Stimulated activated memory B cell treated with anti-CD40 and anti-IgM and Interleukin-4, amounts not matched to agents 10 μg/mL and 1 μg/mL and 100 μg/mL, for 72 hours (primary cell): ENCODE measurements at regions not wholly inside any gene's neighbourhood (a gene's known extent, or its start where the extent isn't known, plus 50 kb on each side); places are given as distances from the start of the nearest gene placed in this dataset.

Source experiments
- ATAC-seq: fragments of 150-1000 bp; cut with Tn5 transposase; 2 replicates; pipeline ENCODE4 v1.10.0; 2021
- H3K27ac Mint-ChIP-seq: one replicate; pipeline ENCODE4 v1.8.0; 2022; ENCODE audit warnings: mild to moderate bottlenecking, mixed read lengths
- H3K27me3 Mint-ChIP-seq: one replicate; pipeline ENCODE4 v1.8.0; 2022; ENCODE audit warnings: mixed read lengths
- H3K36me3 Mint-ChIP-seq: one replicate; pipeline ENCODE4 v1.8.0; 2022; ENCODE audit warnings: mixed read lengths
- H3K4me1 Mint-ChIP-seq: one replicate; pipeline ENCODE4 v1.8.0; 2022; ENCODE audit warnings: mixed read lengths
- H3K4me3 Mint-ChIP-seq: one replicate; pipeline ENCODE4 v1.8.0; 2022; ENCODE audit warnings: mild to moderate bottlenecking, moderate library complexity, mixed read lengths
- H3K9me3 Mint-ChIP-seq: one replicate; pipeline ENCODE4 v1.8.0; 2022; ENCODE audit warnings: mixed read lengths

DNA sequence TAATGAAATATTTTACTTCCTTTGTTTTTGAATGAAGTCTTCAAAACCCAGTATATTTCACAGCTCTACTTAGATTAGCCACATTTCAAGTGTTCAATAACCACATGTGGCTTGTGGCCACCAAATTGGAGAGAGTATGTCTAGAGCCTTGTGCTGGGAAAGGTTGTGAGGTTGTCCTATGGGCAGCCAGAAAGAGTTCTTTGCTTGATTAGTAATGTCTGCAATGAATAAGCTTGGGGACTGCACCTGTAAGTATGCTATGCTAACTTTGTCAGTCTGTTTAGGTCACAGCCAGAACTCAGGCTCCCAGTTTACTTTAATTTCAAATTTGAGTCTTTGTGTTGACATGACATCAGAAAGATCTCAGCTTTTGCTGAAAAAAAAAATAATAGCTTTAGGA is 294.9 kb upstream of the SOX14 start:
- H3K4me3 Mint-ChIP-seq = no peak overlapping the region

DNA sequence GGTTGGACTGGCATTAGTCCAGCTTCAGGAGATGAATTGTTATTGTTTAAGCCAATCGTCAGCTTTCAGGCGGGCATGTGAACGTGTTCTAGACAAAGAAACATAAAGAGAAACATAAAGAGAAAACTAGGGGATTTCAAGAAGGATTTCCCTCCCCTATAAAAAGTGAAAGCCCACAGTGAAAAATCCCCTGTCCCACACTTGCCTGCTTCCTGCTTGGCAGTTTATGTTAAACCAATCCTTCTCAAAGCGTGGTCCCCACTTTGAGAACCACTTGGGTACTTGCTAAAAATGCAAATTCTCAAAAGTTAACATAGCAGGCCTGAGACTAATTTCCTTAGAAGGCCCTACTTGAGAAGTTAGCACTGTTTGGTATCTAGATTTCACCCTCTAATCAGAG is 293.0 kb upstream of the SOX14 start:
- H3K27ac Mint-ChIP-seq = no peak overlapping the region
- no peak overlapping the region for H3K4me3 Mint-ChIP-seq
- no peaks in the 10 kb centered on the region for H3K4me1 Mint-ChIP-seq
- no peak for ATAC-seq
- H3K36me3 Mint-ChIP-seq = no peaks in the 10 kb centered on the region
- peaks cover 2% of the 10 kb centered on the region for H3K9me3 Mint-ChIP-seq
- no peaks in the 10 kb centered on the region for H3K27me3 Mint-ChIP-seq

More for the DNA sequence above, 294.9 kb upstream of the SOX14 start:
- Mint-ChIP-seq H3K36me3 (no peaks in the 10 kb centered on the region), H3K9me3 (no peaks in the 10 kb centered on the region), H3K27ac (no peak overlapping the region), H3K4me1 (no peaks in the 10 kb centered on the region), H3K27me3 (no peaks in the 10 kb centered on the region)
- ATAC-seq = no peak

DNA sequence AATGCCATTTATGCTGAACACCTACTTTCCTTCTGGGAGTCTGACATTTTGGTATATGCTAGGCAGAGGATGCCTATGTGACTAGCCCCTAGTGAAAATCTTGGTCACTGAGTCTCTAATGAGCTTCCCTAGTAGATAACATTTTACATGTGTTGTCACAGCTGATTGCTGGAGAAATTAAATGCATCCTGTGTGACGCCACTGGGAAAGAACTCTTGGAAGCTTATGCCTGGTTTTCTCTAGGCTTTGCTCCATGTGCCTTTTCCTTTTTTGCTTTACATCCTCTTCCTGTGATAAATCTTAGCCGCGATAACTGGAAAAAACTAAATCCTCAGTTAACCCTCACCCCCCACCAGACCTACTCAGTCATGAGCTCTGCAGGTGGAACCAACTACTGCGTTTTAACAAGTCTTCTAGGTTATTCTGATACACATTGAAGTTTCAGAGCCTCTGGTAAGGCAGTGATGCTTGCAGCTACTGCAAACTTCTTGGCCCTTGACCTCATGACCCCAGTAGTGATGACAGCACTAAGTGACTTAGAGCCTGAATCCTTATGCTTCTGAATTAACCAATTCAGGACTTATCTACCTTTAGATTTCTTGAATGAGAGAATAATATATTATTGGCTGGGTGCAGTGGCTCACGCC is 292.4 kb upstream of the SOX14 start:
- Mint-ChIP-seq H3K27me3 (no peaks in the 10 kb centered on the region), H3K9me3 (peaks cover 2% of the 10 kb centered on the region), H3K4me3 (no peak overlapping the region), H3K36me3 (no peaks in the 10 kb centered on the region), H3K27ac (no peak overlapping the region), H3K4me1 (no peaks in the 10 kb centered on the region)
- no peak for ATAC-seq

DNA sequence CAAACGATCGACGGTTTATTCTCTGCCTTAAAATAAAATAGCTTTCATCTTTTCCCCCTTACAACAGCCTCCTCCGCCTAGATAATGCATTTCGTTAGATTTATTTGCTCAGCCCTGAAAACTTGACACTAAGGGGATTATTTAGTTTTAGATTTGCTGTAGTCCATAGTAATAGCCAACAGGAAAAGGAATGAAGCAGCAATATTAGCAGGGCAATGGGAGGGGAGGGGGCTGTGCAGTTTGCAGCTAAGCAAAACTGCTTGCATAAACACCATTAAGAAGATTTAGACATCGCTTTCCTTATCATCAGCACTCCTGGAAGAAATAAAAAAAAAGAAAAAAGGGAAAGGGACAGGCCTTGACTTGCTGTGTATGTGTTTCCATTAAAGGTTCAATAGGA is 286.5 kb upstream of the SOX14 start:
- H3K27me3 Mint-ChIP-seq = no peaks in the 10 kb centered on the region
- H3K36me3 Mint-ChIP-seq = no peaks in the 10 kb centered on the region
- peaks cover 5% of the 10 kb centered on the region for H3K9me3 Mint-ChIP-seq
- no peak overlapping the region for H3K4me3 Mint-ChIP-seq
- H3K27ac Mint-ChIP-seq = no peak overlapping the region
- ATAC-seq = no peak
- no peaks in the 10 kb centered on the region for H3K4me1 Mint-ChIP-seq

DNA sequence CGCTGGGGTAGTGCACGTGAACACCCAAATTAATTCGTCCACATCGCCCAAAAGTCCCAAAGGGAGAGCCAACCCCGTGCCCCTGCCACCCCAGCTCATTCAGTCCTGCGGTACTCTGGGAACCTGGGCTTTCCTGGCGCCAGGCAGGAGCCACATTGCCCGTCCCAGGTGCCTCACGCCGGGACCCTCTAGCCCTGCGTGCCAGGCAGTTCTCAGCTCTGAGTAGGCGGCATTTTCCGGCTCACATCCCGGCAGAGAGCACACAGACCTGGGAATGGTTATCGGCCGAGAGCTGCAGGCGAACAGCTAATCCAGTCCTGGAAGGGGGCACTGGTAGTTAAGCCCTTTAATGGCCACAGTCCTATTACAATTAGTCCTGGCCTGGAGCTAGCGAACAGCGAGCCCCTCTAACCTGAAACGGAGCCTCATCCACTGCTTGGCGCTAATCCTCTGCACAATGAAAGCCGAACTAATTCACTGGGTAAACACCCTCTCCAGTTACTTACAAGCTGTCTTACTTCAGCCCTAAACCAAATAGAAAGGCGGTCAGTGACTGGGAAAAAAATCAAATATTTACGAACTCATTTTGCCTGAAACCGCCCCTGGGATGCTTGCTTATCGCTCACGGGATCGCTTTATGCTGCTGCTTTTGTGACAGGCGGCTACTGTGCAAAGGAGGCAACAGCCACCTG is 254.6 kb upstream of the SOX14 start:
- Mint-ChIP-seq H3K36me3 (no peaks in the 10 kb centered on the region), H3K4me3 (no peak overlapping the region), H3K27me3 (no peaks in the 10 kb centered on the region), H3K9me3 (peaks cover 3% of the 10 kb centered on the region), H3K27ac (no peak overlapping the region), H3K4me1 (no peaks in the 10 kb centered on the region)
- no peak for ATAC-seq

DNA sequence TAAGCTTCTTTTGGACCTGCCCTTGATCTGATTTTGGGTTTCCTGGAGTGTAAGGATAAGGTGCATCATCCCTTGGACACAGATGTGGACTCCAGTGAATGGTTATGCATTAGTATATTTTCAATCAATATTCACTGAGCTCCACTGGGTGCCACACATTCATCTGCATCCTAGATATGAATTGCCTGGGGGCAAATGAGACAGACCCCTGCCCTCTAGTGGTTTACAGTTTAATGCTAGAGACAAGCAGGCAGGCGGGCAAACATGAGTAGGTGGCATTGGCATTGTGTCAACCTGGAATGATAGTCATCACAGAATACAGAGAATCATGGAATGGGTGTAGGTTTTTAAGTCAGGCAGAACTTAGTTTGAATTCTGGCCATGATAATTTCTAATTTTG is 252.5 kb upstream of the SOX14 start:
- no peaks in the 10 kb centered on the region for H3K27me3 Mint-ChIP-seq
- H3K27ac Mint-ChIP-seq = no peak overlapping the region
- no peaks in the 10 kb centered on the region for H3K36me3 Mint-ChIP-seq
- H3K4me3 Mint-ChIP-seq = no peak overlapping the region
- H3K9me3 Mint-ChIP-seq = no peaks in the 10 kb centered on the region
- no peak for ATAC-seq
- H3K4me1 Mint-ChIP-seq = no peaks in the 10 kb centered on the region

DNA sequence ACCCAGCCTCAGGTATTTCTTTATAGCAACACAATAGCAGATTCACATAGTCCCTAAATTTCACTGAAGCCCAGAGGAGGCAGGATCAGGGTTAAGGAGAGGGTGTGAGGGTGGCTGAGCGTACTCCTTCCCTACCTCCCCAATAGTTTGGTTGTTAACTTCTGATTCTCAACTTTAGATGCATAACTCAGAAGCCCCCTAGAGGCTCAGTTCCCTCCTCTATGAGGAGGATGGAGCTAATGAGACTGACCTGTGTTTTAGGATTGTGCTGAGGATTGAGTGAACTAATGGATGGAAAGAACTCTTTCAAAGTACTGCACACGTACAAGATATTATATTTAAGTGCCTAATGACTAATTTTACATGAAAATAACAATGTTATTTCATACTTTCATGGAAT is 249.3 kb upstream of the SOX14 start:
- H3K4me1 Mint-ChIP-seq = no peaks in the 10 kb centered on the region
- no peaks in the 10 kb centered on the region for H3K36me3 Mint-ChIP-seq
- ATAC-seq = no peak
- H3K27ac Mint-ChIP-seq = no peak overlapping the region
- H3K9me3 Mint-ChIP-seq = peaks cover 2% of the 10 kb centered on the region
- no peak overlapping the region for H3K4me3 Mint-ChIP-seq
- no peaks in the 10 kb centered on the region for H3K27me3 Mint-ChIP-seq

DNA sequence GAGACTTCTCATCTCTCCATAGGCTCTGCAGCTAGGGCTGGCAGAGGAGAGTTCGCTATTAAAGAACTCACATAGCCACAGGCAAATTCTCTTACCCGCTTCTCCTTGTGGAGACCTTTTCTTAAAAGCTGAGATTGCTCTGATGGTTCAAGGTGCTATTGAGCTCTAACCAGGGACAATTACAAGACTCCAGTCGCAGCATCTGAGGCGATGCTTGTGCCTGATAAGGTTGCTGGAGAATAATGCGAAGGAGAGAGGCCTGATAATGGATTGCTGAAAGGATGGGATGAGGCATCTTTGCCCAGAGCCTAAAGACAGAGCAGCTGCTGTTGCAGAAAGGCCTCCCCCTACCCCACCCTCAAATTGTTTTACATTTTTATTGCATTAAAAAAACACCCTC is 244.5 kb upstream of the SOX14 start:
- Mint-ChIP-seq H3K27me3 (no peaks in the 10 kb centered on the region), H3K36me3 (no peaks in the 10 kb centered on the region), H3K27ac (no peak overlapping the region), H3K4me3 (no peak overlapping the region), H3K4me1 (no peaks in the 10 kb centered on the region), H3K9me3 (peaks cover 2% of the 10 kb centered on the region)
- ATAC-seq = no peak

DNA sequence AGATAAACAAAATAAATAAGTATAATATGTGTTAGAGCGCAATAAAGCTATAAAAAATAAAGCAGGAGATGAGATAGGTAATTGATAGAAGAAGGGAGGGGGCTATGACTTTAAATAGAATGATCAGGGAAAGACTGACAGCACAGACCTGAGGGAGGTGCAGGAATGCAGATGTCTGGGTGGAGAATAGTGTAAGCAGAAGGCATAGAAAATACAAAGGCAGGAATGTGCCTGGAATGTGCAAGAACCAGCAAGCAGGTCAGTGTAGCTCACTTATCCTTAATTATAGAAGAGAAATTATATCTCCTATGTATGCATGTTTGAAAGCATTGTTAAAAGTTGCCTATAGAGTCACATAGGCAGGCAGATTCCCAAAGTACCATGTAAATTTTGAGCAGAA is 239.4 kb upstream of the SOX14 start:
- peaks cover 4% of the 10 kb centered on the region for H3K9me3 Mint-ChIP-seq
- H3K4me3 Mint-ChIP-seq = no peak overlapping the region
- no peak for ATAC-seq
- H3K27me3 Mint-ChIP-seq = no peaks in the 10 kb centered on the region
- no peaks in the 10 kb centered on the region for H3K36me3 Mint-ChIP-seq
- no peak overlapping the region for H3K27ac Mint-ChIP-seq
- H3K4me1 Mint-ChIP-seq = no peaks in the 10 kb centered on the region

DNA sequence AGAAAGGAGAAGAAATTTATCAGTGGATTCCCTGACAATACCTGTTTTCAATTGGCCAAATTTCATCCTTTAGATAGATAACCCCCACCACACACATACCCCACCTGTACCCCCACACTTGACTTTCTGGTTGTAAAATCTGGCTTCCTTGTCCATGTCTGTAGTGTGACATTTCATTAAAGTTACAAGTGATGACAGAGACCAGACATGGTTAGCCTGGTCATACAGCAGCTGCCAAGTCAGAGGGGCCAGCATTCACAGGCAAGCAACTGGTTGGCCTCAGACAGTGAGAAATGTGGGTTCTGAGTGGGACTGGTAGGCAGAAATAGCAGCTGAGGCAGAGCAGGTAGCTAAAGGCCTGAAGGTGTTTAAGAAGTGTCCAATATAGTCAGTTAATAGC is 238.6 kb upstream of the SOX14 start:
- H3K27me3 Mint-ChIP-seq = no peaks in the 10 kb centered on the region
- H3K4me3 Mint-ChIP-seq = no peak overlapping the region
- no peaks in the 10 kb centered on the region for H3K4me1 Mint-ChIP-seq
- H3K36me3 Mint-ChIP-seq = no peaks in the 10 kb centered on the region
- no peak overlapping the region for H3K27ac Mint-ChIP-seq
- ATAC-seq = no peak
- peaks cover 4% of the 10 kb centered on the region for H3K9me3 Mint-ChIP-seq

DNA sequence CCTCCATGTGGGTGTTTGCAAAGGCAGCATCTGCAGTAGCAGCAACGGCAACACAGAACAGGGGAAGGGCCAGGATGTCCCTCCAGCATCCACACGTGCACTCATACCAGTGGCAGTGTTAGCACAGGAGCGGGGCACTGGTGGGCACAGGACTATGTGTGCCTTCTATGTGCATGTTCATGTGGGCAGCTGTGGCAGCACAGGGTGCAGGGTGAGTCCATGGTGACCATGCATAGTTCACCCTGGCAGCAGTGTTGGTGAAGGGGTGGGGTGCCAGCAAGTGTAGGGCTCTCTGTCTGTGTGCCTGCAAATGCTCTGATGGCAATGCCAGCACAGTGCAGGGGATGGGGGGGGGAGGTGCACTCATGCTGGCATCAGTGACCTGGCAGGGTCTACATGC is 222.1 kb upstream of the SOX14 start:
- ATAC-seq = no peak
- no peaks in the 10 kb centered on the region for H3K27me3 Mint-ChIP-seq
- H3K36me3 Mint-ChIP-seq = no peaks in the 10 kb centered on the region
- H3K9me3 Mint-ChIP-seq = peaks cover 10% of the 10 kb centered on the region
- no peak overlapping the region for H3K27ac Mint-ChIP-seq
- no peaks in the 10 kb centered on the region for H3K4me1 Mint-ChIP-seq
- no peak overlapping the region for H3K4me3 Mint-ChIP-seq

DNA sequence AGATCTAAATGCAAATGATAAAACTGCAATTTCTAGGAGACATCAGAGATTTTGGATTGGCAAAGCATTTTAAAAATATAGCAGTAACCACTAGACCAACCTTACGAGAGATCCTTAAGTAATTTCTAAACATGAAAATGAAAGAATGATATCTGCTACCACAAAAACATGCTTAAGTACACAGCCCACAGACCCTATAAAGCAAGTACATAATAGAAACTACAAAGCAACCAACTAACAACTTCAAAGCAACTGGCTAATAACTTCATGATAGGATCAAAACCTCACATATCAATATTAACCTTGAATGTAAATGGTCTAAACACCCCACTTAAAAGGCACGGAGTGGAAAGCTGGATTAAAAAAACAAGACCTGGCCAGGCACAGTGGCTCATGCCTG is 209.9 kb upstream of the SOX14 start:
- H3K27ac Mint-ChIP-seq = no peak overlapping the region
- no peaks in the 10 kb centered on the region for H3K4me1 Mint-ChIP-seq
- no peak for ATAC-seq
- no peaks in the 10 kb centered on the region for H3K27me3 Mint-ChIP-seq
- no peaks in the 10 kb centered on the region for H3K36me3 Mint-ChIP-seq
- no peak overlapping the region for H3K4me3 Mint-ChIP-seq
- peaks cover 6% of the 10 kb centered on the region for H3K9me3 Mint-ChIP-seq

DNA sequence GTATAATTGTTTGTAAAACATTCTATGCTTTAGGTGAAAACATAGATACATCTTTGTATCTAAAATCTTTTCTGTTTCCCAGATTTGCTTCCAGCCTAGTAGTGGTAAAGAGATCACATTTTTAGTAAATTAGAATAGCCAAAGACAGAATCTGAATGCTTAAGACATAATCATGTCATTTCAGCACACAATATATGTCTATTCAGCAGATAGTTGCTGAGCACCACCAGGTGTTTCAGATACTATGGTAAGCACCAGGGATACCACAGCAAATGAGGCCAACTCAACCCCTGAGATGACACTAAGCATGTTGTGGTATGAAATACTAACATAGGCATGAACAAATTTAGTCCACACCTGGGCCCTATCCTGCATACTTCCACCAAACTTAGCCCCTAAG is 195.2 kb upstream of the SOX14 start:
- H3K36me3 Mint-ChIP-seq = no peaks in the 10 kb centered on the region
- ATAC-seq = no peak
- H3K27me3 Mint-ChIP-seq = no peaks in the 10 kb centered on the region
- no peak overlapping the region for H3K27ac Mint-ChIP-seq
- no peak overlapping the region for H3K4me3 Mint-ChIP-seq
- no peaks in the 10 kb centered on the region for H3K4me1 Mint-ChIP-seq
- peaks cover 13% of the 10 kb centered on the region for H3K9me3 Mint-ChIP-seq

DNA sequence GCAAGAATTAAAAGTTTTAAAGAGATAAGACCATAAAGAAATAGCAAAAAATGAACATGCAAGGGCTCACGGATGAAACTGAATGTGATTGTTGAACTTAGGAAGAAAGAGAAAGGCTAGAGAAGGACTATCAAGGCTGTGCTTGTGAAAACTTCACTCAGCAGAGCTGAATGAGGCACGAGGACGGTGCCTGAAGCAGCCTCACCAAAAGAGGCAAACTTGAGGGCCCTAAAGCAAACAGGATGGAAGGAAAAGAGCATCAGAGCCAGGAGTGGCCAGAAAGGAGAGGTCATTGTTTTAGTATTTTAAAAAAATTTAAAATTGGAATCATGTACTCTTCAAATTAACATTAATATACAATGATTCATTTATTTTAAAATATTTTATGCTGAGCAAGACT is 191.2 kb upstream of the SOX14 start:
- no peaks in the 10 kb centered on the region for H3K4me1 Mint-ChIP-seq
- H3K27me3 Mint-ChIP-seq = no peaks in the 10 kb centered on the region
- H3K9me3 Mint-ChIP-seq = peaks cover 7% of the 10 kb centered on the region
- no peaks in the 10 kb centered on the region for H3K36me3 Mint-ChIP-seq
- H3K4me3 Mint-ChIP-seq = no peak overlapping the region
- H3K27ac Mint-ChIP-seq = no peak overlapping the region
- ATAC-seq = no peak

DNA sequence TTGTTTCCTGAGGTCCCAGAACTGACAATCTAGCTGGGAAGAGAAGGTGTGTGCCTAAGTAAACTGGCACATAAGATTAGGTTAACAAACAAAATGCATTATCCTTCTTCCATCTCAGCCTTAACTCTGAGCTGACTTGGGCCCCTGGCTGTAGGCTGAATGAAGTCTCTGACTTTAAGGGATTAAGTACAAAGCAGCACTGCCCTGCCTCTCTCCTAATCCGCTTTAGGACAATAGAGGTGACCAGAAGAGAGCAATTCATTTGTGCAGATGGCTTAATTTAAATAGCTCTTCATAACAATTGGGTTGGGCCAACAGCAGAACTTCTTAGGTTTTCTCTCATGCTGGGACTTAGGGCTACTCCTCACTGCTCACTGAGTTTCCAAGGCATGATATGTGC is 181.6 kb upstream of the SOX14 start:
- Mint-ChIP-seq H3K9me3 (peaks cover 16% of the 10 kb centered on the region), H3K27ac (no peak overlapping the region), H3K27me3 (no peaks in the 10 kb centered on the region), H3K4me3 (no peak overlapping the region), H3K4me1 (no peaks in the 10 kb centered on the region), H3K36me3 (no peaks in the 10 kb centered on the region)
- ATAC-seq = no peak

DNA sequence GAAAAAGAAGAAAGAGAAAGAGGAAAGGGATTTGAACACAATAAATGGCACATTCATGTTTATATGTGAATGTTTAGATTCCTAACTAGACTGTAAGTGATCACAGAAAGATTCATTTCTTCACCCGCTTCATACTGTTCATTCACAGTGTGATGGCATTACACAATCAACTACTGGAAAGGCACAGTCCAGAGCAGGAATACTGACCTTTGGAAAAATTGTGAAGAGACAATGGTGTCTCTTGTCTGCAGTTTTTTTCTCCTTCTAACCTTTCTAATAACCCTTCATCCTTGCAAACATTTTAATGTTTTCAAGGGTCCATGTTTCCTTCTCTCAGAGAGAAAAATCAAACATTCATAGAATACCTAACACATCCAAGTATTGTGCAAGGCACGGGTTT is 180.9 kb upstream of the SOX14 start:
- H3K36me3 Mint-ChIP-seq = no peaks in the 10 kb centered on the region
- H3K27me3 Mint-ChIP-seq = no peaks in the 10 kb centered on the region
- H3K4me3 Mint-ChIP-seq = no peak overlapping the region
- no peak for ATAC-seq
- no peak overlapping the region for H3K27ac Mint-ChIP-seq
- no peaks in the 10 kb centered on the region for H3K4me1 Mint-ChIP-seq
- H3K9me3 Mint-ChIP-seq = peaks cover 16% of the 10 kb centered on the region
